HEK293T (cell line): ENCODE measurements at regions not wholly inside any gene's neighbourhood (a gene's known extent, or its start where the extent isn't known, plus 50 kb on each side); places are given as distances from the start of the nearest gene placed in this dataset.

ENCODE experiments used
- BHLHE40 ChIP-seq: fragments of 450-650 bp; IDR thresholded peaks from 2 replicates; pipeline ENCODE4 v1.6.1; 2016; ENCODE audit warnings: mild to moderate bottlenecking, moderate library complexity, borderline replicate concordance
- ELF4 ChIP-seq: fragments of 450-650 bp; IDR thresholded peaks from 2 replicates; pipeline ENCODE4 v1.6.1; 2017; ENCODE audit warnings: antibody characterized with exemption
- FOXA1 ChIP-seq: fragments of 450-650 bp; IDR thresholded peaks from 2 replicates; pipeline ENCODE4 v1.6.1; 2016; ENCODE audit warnings: mild to moderate bottlenecking
- FOXM1 ChIP-seq: fragments of 450-650 bp; IDR thresholded peaks from 2 replicates; pipeline ENCODE4 v1.6.1; 2017; ENCODE audit warnings: mild to moderate bottlenecking, borderline replicate concordance
- HDGF ChIP-seq: fragments of 450-650 bp; IDR thresholded peaks from 2 replicates; pipeline ENCODE4 v1.6.1; 2017; ENCODE audit warnings: antibody characterized with exemption, borderline replicate concordance
- LEF1 ChIP-seq: fragments of 450-650 bp; IDR thresholded peaks from 2 replicates; pipeline ENCODE4 v1.6.1; 2017; ENCODE audit warnings: mild to moderate bottlenecking, borderline replicate concordance
- PKNOX1 ChIP-seq: fragments of 450-650 bp; IDR thresholded peaks from 2 replicates; pipeline ENCODE4 v1.6.1; 2016
- SP1 ChIP-seq: fragments of 450-650 bp; IDR thresholded peaks from 2 replicates; pipeline ENCODE4 v1.6.1; 2017
- SUZ12 ChIP-seq: fragments of 450-650 bp; IDR thresholded peaks from 2 replicates; pipeline ENCODE4 v1.6.1; 2016; ENCODE audit warnings: mild to moderate bottlenecking
- ZNF384 ChIP-seq: fragments of 450-650 bp; IDR thresholded peaks from 2 replicates; pipeline ENCODE4 v1.6.1; 2016

DNA sequence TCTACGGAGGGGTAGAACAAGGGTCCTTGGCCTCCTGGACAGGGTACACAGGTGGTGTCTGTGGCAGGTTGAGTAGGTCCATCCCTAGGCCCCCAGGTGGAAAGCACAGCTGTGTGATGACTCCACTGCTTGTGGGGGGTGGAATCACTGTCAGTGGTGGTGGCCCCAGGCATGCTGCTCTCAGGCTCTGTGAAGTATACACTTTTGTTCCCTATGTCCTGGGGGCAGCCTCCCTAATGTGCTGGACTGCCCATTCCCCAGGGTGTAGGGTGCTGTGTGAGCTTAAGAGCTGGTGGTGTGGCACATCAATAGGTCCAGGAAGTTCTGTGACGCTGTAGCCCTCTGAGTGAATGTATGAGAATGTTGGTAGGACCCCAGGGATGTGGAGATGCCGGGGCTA is 197.2 kb upstream of the SLC10A2 start:
- TF ChIP-seq SP1 (no peak), LEF1 (no peak), FOXA1 (no peak), PKNOX1 (no peak), SUZ12 (no peak), ELF4 (no peak), FOXM1 (no peak), ZNF384 (no peak), BHLHE40 (no peak), HDGF (no peak)
